Natural killer cell treated with Interleukin-12 subunit alpha and Interleukin-12 subunit beta and Interleukin-15 and Interleukin-18, amount 100 ng/mL, for 72 hours (primary cell): ENCODE measurements at regions not wholly inside any gene's neighbourhood (a gene's known extent, or its start where the extent isn't known, plus 50 kb on each side); places are given as distances from the start of the nearest gene placed in this dataset.
A peak's percentile ranks its signal among the peaks of the same experiment; 100 is the strongest.

Experiments
- ATAC-seq, 2 donors: fragments of 150-1000 bp; cut with Tn5 transposase in 1 of 2; sonication (Bioruptor Pico), chemical (Tn5 transposase) in 1 of 2; 2 replicates each; pipeline ENCODE4 v1.10.0; 2021
- DNase-seq: peaks from one replicate; pipeline ENCODE4 v3.0.0; 2022; ENCODE audit warnings: low spot score
- H3K27ac Mint-ChIP-seq, 2 donors: 1 replicate in 1 of 2; 2 replicates in 1 of 2; pipeline ENCODE4 v1.8.0; 2022; ENCODE audit warnings: mixed read lengths in 2 of 2, mild to moderate bottlenecking in 1 of 2, moderate library complexity in 1 of 2
- H3K27me3 Mint-ChIP-seq, 2 donors: 1 replicate in 1 of 2; 2 replicates in 1 of 2; pipeline ENCODE4 v1.8.0; 2022; ENCODE audit warnings: mixed read lengths in 2 of 2
- H3K36me3 Mint-ChIP-seq: one replicate; pipeline ENCODE4 v1.8.0; 2022; ENCODE audit warnings: mixed read lengths
- H3K4me1 Mint-ChIP-seq, 2 donors: 1 replicate in 1 of 2; 2 replicates in 1 of 2; pipeline ENCODE4 v1.8.0; 2022; ENCODE audit warnings: low read depth in 2 of 2, mixed read lengths in 2 of 2, mild to moderate bottlenecking in 1 of 2
- H3K4me3 Mint-ChIP-seq: one replicate; pipeline ENCODE4 v1.8.0; 2022; ENCODE audit warnings: mixed read lengths
- H3K9me3 Mint-ChIP-seq: 2 replicates; pipeline ENCODE4 v1.8.0; 2022; ENCODE audit warnings: mixed read lengths

- peak overlapping the region; percentile 32 for H3K4me3 Mint-ChIP-seq
- peak; percentile 83 to 92 for ATAC-seq
- peaks cover 8% of the 10 kb centered on the region for H3K9me3 Mint-ChIP-seq
- peak overlapping the region; percentile 11 to 67 for H3K27ac Mint-ChIP-seq
- peaks cover 12 to 20% of the 10 kb centered on the region in 2 donors for H3K4me1 Mint-ChIP-seq
- H3K27me3 Mint-ChIP-seq: peaks cover 0 to 6% of the 10 kb centered on the region in 2 donors
- H3K36me3 Mint-ChIP-seq: no peaks in the 10 kb centered on the region
- DNase-seq: no peak
These were observed 193.7 kb upstream of the FOXN2 start for GRCh38 chr2:48120759-48121242.

GRCh38 chr2:48122166-48122565, 192.3 kb upstream of the FOXN2 start:
- no peak for DNase-seq
- Mint-ChIP-seq H3K4me1 (peaks cover 12 to 20% of the 10 kb centered on the region in 2 donors), H3K4me3 (no peak overlapping the region), H3K9me3 (peaks cover 8% of the 10 kb centered on the region), H3K36me3 (no peaks in the 10 kb centered on the region), H3K27ac (peak overlapping the region in 1 of 2 donors; percentile 52), H3K27me3 (peaks cover 0 to 6% of the 10 kb centered on the region in 2 donors)
- no peak for ATAC-seq

- no peak for ATAC-seq
- Mint-ChIP-seq H3K27ac (no peak overlapping the region), H3K36me3 (no peaks in the 10 kb centered on the region), H3K4me1 (peaks cover 12 to 19% of the 10 kb centered on the region in 2 donors), H3K4me3 (no peak overlapping the region), H3K9me3 (peaks cover 8% of the 10 kb centered on the region), H3K27me3 (peaks cover 0 to 4% of the 10 kb centered on the region in 2 donors)
- DNase-seq: no peak
These were observed 189.9 kb upstream of the FOXN2 start for GRCh38 chr2:48124592-48124991.

- H3K9me3 Mint-ChIP-seq: no peaks in the 10 kb centered on the region
- ATAC-seq: no peak
- H3K36me3 Mint-ChIP-seq: no peaks in the 10 kb centered on the region
- peaks cover 5 to 8% of the 10 kb centered on the region in 2 donors for H3K4me1 Mint-ChIP-seq
- no peaks in the 10 kb centered on the region for H3K27me3 Mint-ChIP-seq
- H3K4me3 Mint-ChIP-seq: no peak overlapping the region
- no peak overlapping the region for H3K27ac Mint-ChIP-seq
- no peak for DNase-seq
These were observed 188.3 kb upstream of the FOXN2 start for GRCh38 chr2:48126162-48126561.

GRCh38 chr2:48127612-48128191, 186.8 kb upstream of the FOXN2 start:
- H3K4me1 Mint-ChIP-seq: peaks cover 0 to 3% of the 10 kb centered on the region in 2 donors
- no peaks in the 10 kb centered on the region for H3K36me3 Mint-ChIP-seq
- ATAC-seq (peak; percentile 56 to 74), DNase-seq (no peak)
- no peaks in the 10 kb centered on the region for H3K27me3 Mint-ChIP-seq
- H3K27ac Mint-ChIP-seq: no peak overlapping the region
- no peak overlapping the region for H3K4me3 Mint-ChIP-seq
- H3K9me3 Mint-ChIP-seq: no peaks in the 10 kb centered on the region

GRCh38 chr2:48129293-48129950, 185.1 kb upstream of the FOXN2 start:
- no peaks in the 10 kb centered on the region for H3K36me3 Mint-ChIP-seq
- H3K27ac Mint-ChIP-seq: no peak overlapping the region
- H3K27me3 Mint-ChIP-seq: no peaks in the 10 kb centered on the region
- ATAC-seq (no peak), DNase-seq (no peak)
- no peak overlapping the region for H3K4me3 Mint-ChIP-seq
- H3K4me1 Mint-ChIP-seq: no peaks in the 10 kb centered on the region
- H3K9me3 Mint-ChIP-seq: no peaks in the 10 kb centered on the region

- no peak for ATAC-seq
- no peak overlapping the region for H3K4me3 Mint-ChIP-seq
- no peak overlapping the region for H3K27ac Mint-ChIP-seq
These were observed 182.8 kb upstream of the FOXN2 start for GRCh38 chr2:48131539-48132270.

GRCh38 chr2:48132271-48132625, 182.2 kb upstream of the FOXN2 start:
- H3K4me3 Mint-ChIP-seq: no peak overlapping the region
- H3K27ac Mint-ChIP-seq: no peak overlapping the region
- no peaks in the 10 kb centered on the region for H3K4me1 Mint-ChIP-seq
- H3K9me3 Mint-ChIP-seq: no peaks in the 10 kb centered on the region
- no peaks in the 10 kb centered on the region for H3K27me3 Mint-ChIP-seq
- DNase-seq: no peak
- ATAC-seq: no peak
- H3K36me3 Mint-ChIP-seq: no peaks in the 10 kb centered on the region

More at GRCh38 chr2:48131539-48132270, 182.8 kb upstream of the FOXN2 start:
- Mint-ChIP-seq H3K27me3 (no peaks in the 10 kb centered on the region), H3K36me3 (no peaks in the 10 kb centered on the region), H3K9me3 (no peaks in the 10 kb centered on the region), H3K4me1 (no peaks in the 10 kb centered on the region)
- no peak for DNase-seq

GRCh38 chr2:48134704-48135103, 179.8 kb upstream of the FOXN2 start:
- H3K4me3 Mint-ChIP-seq: no peak overlapping the region
- DNase-seq: no peak
- H3K36me3 Mint-ChIP-seq: no peaks in the 10 kb centered on the region
- no peak for ATAC-seq
- no peak overlapping the region for H3K27ac Mint-ChIP-seq
- no peaks in the 10 kb centered on the region for H3K4me1 Mint-ChIP-seq
- H3K27me3 Mint-ChIP-seq: no peaks in the 10 kb centered on the region
- H3K9me3 Mint-ChIP-seq: no peaks in the 10 kb centered on the region

- no peaks in the 10 kb centered on the region for H3K9me3 Mint-ChIP-seq
- DNase-seq (no peak), ATAC-seq (no peak)
- H3K4me3 Mint-ChIP-seq: no peak overlapping the region
- no peaks in the 10 kb centered on the region for H3K36me3 Mint-ChIP-seq
- no peaks in the 10 kb centered on the region for H3K4me1 Mint-ChIP-seq
- no peak overlapping the region for H3K27ac Mint-ChIP-seq
- no peaks in the 10 kb centered on the region for H3K27me3 Mint-ChIP-seq
These were observed 178.7 kb upstream of the FOXN2 start for GRCh38 chr2:48135797-48136196.

GRCh38 chr2:48137829-48138228, 176.7 kb upstream of the FOXN2 start:
- peak in 1 of 2 donors; percentile 48 for ATAC-seq
- no peaks in the 10 kb centered on the region for H3K4me1 Mint-ChIP-seq
- no peak for DNase-seq
- H3K36me3 Mint-ChIP-seq: no peaks in the 10 kb centered on the region
- peak overlapping the region in 1 of 2 donors; percentile 14 for H3K27ac Mint-ChIP-seq
- H3K27me3 Mint-ChIP-seq: no peaks in the 10 kb centered on the region
- H3K4me3 Mint-ChIP-seq: no peak overlapping the region
- no peaks in the 10 kb centered on the region for H3K9me3 Mint-ChIP-seq

GRCh38 chr2:48138898-48139297, 175.6 kb upstream of the FOXN2 start:
- DNase-seq (no peak), ATAC-seq (no peak)
- Mint-ChIP-seq H3K27me3 (no peaks in the 10 kb centered on the region), H3K27ac (no peak overlapping the region), H3K9me3 (no peaks in the 10 kb centered on the region), H3K36me3 (no peaks in the 10 kb centered on the region), H3K4me3 (no peak overlapping the region), H3K4me1 (peaks cover 0 to 3% of the 10 kb centered on the region in 2 donors)

GRCh38 chr2:48140586-48140985, 173.9 kb upstream of the FOXN2 start:
- no peak overlapping the region for H3K4me3 Mint-ChIP-seq
- H3K36me3 Mint-ChIP-seq: no peaks in the 10 kb centered on the region
- no peak for DNase-seq
- H3K27ac Mint-ChIP-seq: no peak overlapping the region
- H3K9me3 Mint-ChIP-seq: no peaks in the 10 kb centered on the region
- no peaks in the 10 kb centered on the region for H3K27me3 Mint-ChIP-seq
- no peak for ATAC-seq
- H3K4me1 Mint-ChIP-seq: peaks cover 14 to 17% of the 10 kb centered on the region in 2 donors

GRCh38 chr2:48144777-48145176, 169.7 kb upstream of the FOXN2 start:
- peaks cover 31% of the 10 kb centered on the region in 2 donors for H3K4me1 Mint-ChIP-seq
- H3K27me3 Mint-ChIP-seq: peaks cover 0 to 2% of the 10 kb centered on the region in 2 donors
- H3K36me3 Mint-ChIP-seq: no peaks in the 10 kb centered on the region
- ATAC-seq (no peak), DNase-seq (no peak)
- peak overlapping the region; percentile 50 to 91 for H3K27ac Mint-ChIP-seq
- peak overlapping the region; percentile 51 for H3K4me3 Mint-ChIP-seq
- H3K9me3 Mint-ChIP-seq: no peaks in the 10 kb centered on the region
